WI38 (cell line): ENCODE measurements at regions not wholly inside any gene's neighbourhood (a gene's known extent, or its start where the extent isn't known, plus 50 kb on each side); places are given as distances from the start of the nearest gene placed in this dataset.
"Not testable (repeated sequence)": the region's sequence is repeated elsewhere in the genome, so short reads cannot be mapped to it uniquely, and the experiment has no call there.

ENCODE experiments used
- H3K4me3 ChIP-seq: 2 replicates; pipeline ENCODE4 v1.5.1; 2011; ENCODE audit warnings: low read depth, mild to moderate bottlenecking, control low read depth, low read length
- TF ChIP-seq, protein P1 (sequence below): IDR thresholded peaks from 2 replicates; pipeline ENCODE4 v1.5.1; 2012; ENCODE audit warnings: low read depth, mild to moderate bottlenecking, control low read depth, low read length

DNA sequence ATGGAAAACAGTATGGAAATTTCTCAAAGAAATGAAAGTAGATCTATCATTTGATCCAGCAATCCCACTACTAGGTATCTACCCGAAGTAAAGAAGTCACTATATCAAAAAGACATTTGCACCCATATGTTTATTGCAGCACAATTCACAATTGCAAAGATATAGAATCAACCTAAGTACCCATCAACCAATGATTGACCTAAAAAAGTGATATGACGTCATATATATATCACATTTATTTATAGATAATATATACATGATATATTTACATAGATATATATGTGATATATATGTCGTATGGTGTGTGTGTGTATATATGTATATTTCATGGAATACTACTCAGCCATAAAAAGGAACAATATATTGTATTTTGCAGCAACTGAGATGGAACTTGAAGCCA lies 188.3 kb upstream of the ARHGAP42 start:
- no peak overlapping the region for H3K4me3 ChIP-seq
- TF ChIP-seq, protein P1, sequence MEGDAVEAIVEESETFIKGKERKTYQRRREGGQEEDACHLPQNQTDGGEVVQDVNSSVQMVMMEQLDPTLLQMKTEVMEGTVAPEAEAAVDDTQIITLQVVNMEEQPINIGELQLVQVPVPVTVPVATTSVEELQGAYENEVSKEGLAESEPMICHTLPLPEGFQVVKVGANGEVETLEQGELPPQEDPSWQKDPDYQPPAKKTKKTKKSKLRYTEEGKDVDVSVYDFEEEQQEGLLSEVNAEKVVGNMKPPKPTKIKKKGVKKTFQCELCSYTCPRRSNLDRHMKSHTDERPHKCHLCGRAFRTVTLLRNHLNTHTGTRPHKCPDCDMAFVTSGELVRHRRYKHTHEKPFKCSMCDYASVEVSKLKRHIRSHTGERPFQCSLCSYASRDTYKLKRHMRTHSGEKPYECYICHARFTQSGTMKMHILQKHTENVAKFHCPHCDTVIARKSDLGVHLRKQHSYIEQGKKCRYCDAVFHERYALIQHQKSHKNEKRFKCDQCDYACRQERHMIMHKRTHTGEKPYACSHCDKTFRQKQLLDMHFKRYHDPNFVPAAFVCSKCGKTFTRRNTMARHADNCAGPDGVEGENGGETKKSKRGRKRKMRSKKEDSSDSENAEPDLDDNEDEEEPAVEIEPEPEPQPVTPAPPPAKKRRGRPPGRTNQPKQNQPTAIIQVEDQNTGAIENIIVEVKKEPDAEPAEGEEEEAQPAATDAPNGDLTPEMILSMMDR = no peak

DNA sequence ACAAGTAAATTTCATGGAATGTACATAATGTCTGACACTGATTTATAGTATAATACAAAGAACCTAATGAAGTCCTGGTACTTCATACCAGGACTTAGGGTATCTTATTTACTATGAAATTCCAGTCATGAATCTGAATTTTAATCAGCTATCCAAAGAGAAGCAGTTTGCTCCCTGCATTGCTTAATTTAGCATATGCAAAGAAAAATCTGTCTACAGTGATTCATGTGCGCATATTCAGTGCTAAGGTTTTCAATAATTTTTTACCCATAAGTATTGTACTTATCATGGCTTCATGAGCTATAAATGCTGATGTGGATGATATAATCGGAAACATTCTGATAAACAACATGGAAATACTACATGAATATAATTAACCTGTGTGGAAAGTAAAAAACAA lies 185.6 kb upstream of the ARHGAP42 start:
- TF ChIP-seq, protein P1 = no peak
- no peak overlapping the region for H3K4me3 ChIP-seq

DNA sequence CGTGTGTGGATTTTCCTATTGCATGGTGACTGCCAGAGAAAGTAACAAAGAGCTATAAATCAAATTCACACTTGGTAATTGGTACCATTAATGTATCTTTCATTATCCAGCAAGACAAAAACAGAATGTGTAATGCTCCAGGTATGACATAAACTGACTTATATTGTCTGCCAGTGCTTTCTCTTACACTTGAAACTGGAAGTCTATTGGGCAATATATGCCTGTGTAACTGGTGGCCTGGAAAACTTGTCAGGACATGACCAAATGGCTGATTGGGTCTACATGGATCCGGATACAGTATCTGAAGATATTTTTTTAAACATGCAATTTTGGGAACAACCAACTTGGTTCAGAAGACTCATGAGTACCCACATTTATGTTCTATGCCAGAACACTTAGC lies 174.6 kb upstream of the ARHGAP42 start:
- TF ChIP-seq, protein P1 = no peak
- no peak overlapping the region for H3K4me3 ChIP-seq

DNA sequence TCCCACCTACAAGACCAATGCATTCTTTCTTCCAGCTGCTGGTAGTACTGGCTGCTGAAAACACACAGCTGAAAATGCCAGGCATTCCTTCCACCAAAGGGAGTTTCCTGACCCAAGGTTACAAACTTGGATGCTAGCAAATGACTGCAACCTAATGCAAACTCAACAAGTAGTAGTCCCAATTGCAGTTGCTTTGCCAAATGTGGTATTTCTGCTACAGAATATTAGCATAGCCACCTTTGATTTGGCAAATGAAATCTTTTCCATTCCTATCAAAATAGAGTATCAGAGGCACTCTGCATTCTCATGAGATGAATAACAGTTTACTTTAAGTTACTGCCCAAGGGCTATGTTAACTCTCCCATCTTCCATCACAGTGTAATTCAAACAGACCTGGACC lies 172.0 kb upstream of the ARHGAP42 start:
- TF ChIP-seq, protein P1 = no peak
- H3K4me3 ChIP-seq = no peak overlapping the region; the same call in 1 of the 2 replicates

DNA sequence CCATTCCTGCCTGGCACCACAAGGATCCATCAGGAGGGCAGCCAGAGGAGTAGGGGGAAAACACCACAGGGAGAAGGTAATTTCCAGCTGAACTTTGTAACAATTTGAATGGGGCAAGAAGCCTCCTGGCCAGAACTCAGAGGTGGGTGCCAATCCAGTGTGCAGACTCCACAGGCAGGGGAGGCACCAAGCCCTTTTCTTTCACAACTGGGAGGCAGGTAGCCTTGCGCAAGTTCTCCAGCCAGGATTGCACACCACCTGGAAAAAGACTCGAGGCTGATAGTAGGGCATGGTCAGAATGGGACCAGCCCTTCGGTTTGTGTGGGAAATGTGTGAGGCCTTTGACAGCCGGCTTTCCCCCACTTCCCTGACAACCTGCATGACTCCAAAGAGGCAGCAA lies 161.9 kb upstream of the ARHGAP42 start:
- TF ChIP-seq, protein P1 = no peak
- H3K4me3 ChIP-seq = no peak overlapping the region

DNA sequence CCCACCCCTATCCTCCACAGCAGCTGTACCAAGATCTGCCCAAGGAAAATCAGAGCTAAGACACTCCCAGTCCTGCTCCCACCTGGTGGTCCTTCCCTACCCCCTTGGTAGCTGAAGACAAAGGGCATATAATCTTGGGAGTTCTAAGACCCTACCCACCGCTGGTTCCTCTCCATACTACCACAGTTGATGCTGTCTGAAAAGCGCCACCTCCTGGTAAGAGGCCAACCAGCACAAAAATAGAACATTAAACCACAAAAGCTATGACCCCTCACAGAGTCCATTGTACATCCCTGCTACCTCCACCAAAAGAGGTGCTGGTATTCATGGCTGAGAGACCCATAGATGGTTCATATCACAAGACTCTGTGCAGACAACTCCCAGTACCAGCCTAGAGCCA lies 161.5 kb upstream of the ARHGAP42 start:
- TF ChIP-seq, protein P1 = no peak
- H3K4me3 ChIP-seq = no peak overlapping the region

DNA sequence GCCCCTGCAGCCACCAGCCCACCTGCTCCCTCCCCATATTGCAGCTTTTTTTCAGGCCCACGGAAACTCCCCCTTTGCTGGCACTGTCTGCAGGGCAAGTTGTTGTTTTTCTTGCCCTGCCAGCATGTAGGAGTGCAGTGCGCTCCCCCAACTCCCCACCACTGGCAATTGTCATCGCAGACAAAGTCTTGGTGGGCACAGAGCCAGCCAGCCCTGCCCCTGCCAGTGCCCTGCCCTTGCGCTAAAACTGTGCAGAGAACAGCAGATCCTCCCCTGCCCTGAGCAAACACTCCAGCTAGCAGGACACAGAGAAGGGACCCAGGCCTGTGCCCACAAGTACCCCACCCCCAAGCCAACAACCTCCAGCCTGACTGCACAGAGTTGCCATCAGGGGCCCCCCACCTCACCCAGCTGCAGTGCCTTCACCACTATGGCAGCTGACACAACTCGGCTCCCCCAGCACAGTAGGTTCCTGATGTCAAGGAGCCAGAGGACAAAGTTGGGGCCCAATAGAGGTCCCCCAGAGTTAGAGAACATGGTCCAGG lies 158.1 kb upstream of the ARHGAP42 start:
- no peak overlapping the region for H3K4me3 ChIP-seq
- TF ChIP-seq, protein P1 = no peak

DNA sequence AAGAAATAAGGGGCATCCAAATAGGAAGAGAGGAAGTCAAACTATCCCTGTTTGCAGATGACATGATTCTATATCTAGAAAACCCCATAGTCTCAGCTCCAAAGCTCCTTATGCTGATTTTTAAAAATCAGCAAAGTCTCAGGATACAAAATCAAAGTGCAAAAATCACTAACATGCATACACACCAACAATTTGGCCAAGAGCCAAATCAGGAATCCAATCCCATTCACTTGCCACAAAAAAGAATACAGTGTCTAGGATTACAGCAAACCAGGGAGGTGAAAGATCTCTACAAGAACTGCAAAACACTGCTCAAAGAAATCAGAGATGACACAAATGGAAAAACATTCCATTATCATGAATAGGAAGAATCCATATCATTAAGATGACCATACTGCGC lies 155.8 kb upstream of the ARHGAP42 start:
- not testable (repeated sequence) for H3K4me3 ChIP-seq
